ENCODE measurements at regions not wholly inside any gene's neighbourhood (a gene's known extent, or its start where the extent isn't known, plus 50 kb on each side); places are given as distances from the start of the nearest gene placed in this dataset.

DNA sequence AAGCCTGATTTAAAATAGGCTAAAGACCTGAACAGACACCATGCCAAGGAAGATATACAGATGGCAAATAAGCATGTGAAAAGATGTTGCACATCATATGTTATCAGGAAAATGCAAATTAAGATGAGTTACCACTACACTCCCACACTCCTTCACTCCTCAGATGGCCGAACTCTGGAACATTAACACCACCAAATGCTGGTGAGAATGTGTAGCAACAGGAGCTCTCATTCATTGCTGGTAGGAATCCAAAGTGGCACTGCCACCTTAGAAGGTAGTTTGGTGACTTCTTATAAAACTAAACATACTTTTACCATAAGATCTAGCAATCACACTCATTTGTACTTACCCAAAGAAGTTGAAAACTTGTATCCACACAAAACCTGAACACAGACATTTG, 2047.3 kb downstream of the LRRC4C start:
- CTCF ChIA-PET = no interaction called here
- no peaks in the 10 kb centered on the region for H3K4me1 ChIP-seq (ENCODE audit: control insufficient read depth in 1 of 2, insufficient read depth in 2 of 2, low read length in 2 of 2)
- no peaks in the 10 kb centered on the region for H4K20me1 ChIP-seq (ENCODE audit: insufficient read depth)
- RAD21 ChIA-PET (ENCODE audit: low non-redundant PET in 1 of 2, low total read pairs in 2 of 2, uncharacterized antibody in 2 of 2, unreplicated experiment in 2 of 2) = no interaction called here
- POLR2A ChIA-PET = no interaction called here
- no peak overlapping the region for H3K9ac ChIP-seq (ENCODE audit: low read length)
- no peak overlapping the region for H3K4me2 ChIP-seq (ENCODE audit: low read length)
- intact Hi-C loops (cut with micrococcal nuclease) = no loop called here
- H3K27ac ChIP-seq (ENCODE audit: low read depth, low read length) = no peak overlapping the region
- no peaks in the 10 kb centered on the region for H3K27me3 ChIP-seq (ENCODE audit: insufficient read depth, low read length)
- peaks cover 4 to 14% of the 10 kb centered on the region in 2 experiments; a peak in 3 of 4 replicates for H3K9me3 ChIP-seq (ENCODE audit: control insufficient read depth in 1 of 2, insufficient read depth in 1 of 2, low read depth in 1 of 2, low read length in 2 of 2)
- DNase-seq (ENCODE audit: low read depth, low spot score) = no peak
- no TSS peak for BruUV-seq (replicated peaks)
- no peaks in the 10 kb centered on the region for H3K36me3 ChIP-seq (ENCODE audit: control insufficient read depth in 1 of 2, insufficient read depth in 2 of 2, low read length in 2 of 2)
- no peaks in the 10 kb centered on the region for H3K79me2 ChIP-seq (ENCODE audit: insufficient read depth, low read length)
- no peak for ATAC-seq
- no peak overlapping the region for H3K4me3 ChIP-seq (replicated peaks in 1 of 2; ENCODE audit: low read depth in 1 of 2, low read length in 2 of 2)
- no peak for TF ChIP-seq SIN3A (IDR thresholded peaks at IDR 0.05; ENCODE audit: low read depth)
- no peak for TF ChIP-seq POLR2AphosphoS5 (IDR thresholded peaks at IDR 0.05; ENCODE audit: low read depth, low read length)
- TF ChIP-seq, protein P1, sequence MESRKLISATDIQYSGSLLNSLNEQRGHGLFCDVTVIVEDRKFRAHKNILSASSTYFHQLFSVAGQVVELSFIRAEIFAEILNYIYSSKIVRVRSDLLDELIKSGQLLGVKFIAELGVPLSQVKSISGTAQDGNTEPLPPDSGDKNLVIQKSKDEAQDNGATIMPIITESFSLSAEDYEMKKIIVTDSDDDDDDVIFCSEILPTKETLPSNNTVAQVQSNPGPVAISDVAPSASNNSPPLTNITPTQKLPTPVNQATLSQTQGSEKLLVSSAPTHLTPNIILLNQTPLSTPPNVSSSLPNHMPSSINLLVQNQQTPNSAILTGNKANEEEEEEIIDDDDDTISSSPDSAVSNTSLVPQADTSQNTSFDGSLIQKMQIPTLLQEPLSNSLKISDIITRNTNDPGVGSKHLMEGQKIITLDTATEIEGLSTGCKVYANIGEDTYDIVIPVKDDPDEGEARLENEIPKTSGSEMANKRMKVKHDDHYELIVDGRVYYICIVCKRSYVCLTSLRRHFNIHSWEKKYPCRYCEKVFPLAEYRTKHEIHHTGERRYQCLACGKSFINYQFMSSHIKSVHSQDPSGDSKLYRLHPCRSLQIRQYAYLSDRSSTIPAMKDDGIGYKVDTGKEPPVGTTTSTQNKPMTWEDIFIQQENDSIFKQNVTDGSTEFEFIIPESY (IDR thresholded peaks at IDR 0.05; ENCODE audit: extremely low read depth, insufficient replicate concordance, low read length) = no peak
- no peak for TF ChIP-seq SRF (IDR thresholded peaks at IDR 0.05; ENCODE audit: low read depth)
- TF ChIP-seq RAD21 (IDR thresholded peaks at IDR 0.05; ENCODE audit: low read depth) = no peak
- TF ChIP-seq ZFX (IDR thresholded peaks at IDR 0.05) = no peak
- H2AFZ ChIP-seq (ENCODE audit: low read depth, low read length, poor library complexity, severe bottlenecking) = no peak overlapping the region
- H3K9me2 ChIP-seq (ENCODE audit: insufficient read depth) = no peaks in the 10 kb centered on the region

DNA sequence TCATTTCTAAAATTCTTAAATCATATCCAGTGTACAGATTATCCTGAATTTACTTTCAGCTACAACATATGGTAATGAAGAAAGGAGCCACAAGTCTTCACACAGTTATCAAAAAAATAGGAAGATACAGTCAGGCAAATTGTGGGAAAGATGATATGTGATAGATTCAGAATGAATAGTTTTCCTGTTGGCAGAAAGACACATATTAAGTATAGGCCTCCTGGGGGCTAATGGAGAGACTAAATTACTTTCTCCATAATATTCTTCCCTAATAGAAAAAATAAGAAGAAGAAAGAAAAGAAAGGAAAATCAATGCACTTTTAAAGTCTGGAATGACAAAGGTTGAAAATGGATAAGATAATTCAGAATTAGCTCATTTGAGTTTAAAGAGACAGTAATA, 2073.5 kb downstream of the LRRC4C start:
- BruUV-seq (replicated peaks) = no TSS peak
- RAD21 ChIA-PET (ENCODE audit: low non-redundant PET in 1 of 2, low total read pairs in 2 of 2, uncharacterized antibody in 2 of 2, unreplicated experiment in 2 of 2) = no interaction called here
- POLR2A ChIA-PET = no interaction called here
- TF ChIP-seq ELF1 (IDR thresholded peaks at IDR 0.05; ENCODE audit: borderline replicate concordance, low read depth) (no peak), SP1 (IDR thresholded peaks at IDR 0.05; ENCODE audit: low read depth) (no peak), POLR2A (IDR thresholded peaks at IDR 0.05; ENCODE audit: borderline replicate concordance, extremely low read depth, insufficient read depth, insufficient read length) (no peak), SIN3A (IDR thresholded peaks at IDR 0.05; ENCODE audit: low read depth) (no peak), RAD21 (IDR thresholded peaks at IDR 0.05; ENCODE audit: low read depth) (no peak), JUND (IDR thresholded peaks at IDR 0.05) (no peak), TCF7L2 (IDR thresholded peaks at IDR 0.05; ENCODE audit: borderline replicate concordance, extremely low read depth, insufficient read depth, insufficient read length) (no peak), CEBPB (IDR thresholded peaks at IDR 0.05; ENCODE audit: low read depth) (no peak), SRF (IDR thresholded peaks at IDR 0.05; ENCODE audit: low read depth) (no peak)
- TF ChIP-seq, protein P2, sequence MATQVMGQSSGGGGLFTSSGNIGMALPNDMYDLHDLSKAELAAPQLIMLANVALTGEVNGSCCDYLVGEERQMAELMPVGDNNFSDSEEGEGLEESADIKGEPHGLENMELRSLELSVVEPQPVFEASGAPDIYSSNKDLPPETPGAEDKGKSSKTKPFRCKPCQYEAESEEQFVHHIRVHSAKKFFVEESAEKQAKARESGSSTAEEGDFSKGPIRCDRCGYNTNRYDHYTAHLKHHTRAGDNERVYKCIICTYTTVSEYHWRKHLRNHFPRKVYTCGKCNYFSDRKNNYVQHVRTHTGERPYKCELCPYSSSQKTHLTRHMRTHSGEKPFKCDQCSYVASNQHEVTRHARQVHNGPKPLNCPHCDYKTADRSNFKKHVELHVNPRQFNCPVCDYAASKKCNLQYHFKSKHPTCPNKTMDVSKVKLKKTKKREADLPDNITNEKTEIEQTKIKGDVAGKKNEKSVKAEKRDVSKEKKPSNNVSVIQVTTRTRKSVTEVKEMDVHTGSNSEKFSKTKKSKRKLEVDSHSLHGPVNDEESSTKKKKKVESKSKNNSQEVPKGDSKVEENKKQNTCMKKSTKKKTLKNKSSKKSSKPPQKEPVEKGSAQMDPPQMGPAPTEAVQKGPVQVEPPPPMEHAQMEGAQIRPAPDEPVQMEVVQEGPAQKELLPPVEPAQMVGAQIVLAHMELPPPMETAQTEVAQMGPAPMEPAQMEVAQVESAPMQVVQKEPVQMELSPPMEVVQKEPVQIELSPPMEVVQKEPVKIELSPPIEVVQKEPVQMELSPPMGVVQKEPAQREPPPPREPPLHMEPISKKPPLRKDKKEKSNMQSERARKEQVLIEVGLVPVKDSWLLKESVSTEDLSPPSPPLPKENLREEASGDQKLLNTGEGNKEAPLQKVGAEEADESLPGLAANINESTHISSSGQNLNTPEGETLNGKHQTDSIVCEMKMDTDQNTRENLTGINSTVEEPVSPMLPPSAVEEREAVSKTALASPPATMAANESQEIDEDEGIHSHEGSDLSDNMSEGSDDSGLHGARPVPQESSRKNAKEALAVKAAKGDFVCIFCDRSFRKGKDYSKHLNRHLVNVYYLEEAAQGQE (IDR thresholded peaks at IDR 0.05; ENCODE audit: low read depth) = no peak
- TF ChIP-seq, protein P1 (IDR thresholded peaks at IDR 0.05; ENCODE audit: extremely low read depth, insufficient replicate concordance, low read length) = no peak
- TF ChIP-seq, protein P3, sequence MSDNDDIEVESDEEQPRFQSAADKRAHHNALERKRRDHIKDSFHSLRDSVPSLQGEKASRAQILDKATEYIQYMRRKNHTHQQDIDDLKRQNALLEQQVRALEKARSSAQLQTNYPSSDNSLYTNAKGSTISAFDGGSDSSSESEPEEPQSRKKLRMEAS (IDR thresholded peaks at IDR 0.05) = no peak

More for the DNA sequence above, 2073.5 kb downstream of the LRRC4C start:
- Histone ChIP-seq H3K9me2 (ENCODE audit: insufficient read depth) (no peaks in the 10 kb centered on the region), H3K27me3 (ENCODE audit: insufficient read depth, low read length) (no peaks in the 10 kb centered on the region), H3K4me2 (ENCODE audit: low read length) (no peak overlapping the region), H3K4me1 (ENCODE audit: control insufficient read depth in 1 of 2, insufficient read depth in 2 of 2, low read length in 2 of 2) (no peaks in the 10 kb centered on the region), H2AFZ (ENCODE audit: low read depth, low read length, poor library complexity, severe bottlenecking) (no peak overlapping the region), H3K9me3 (ENCODE audit: control insufficient read depth in 1 of 2, insufficient read depth in 1 of 2, low read depth in 1 of 2, low read length in 2 of 2) (peaks cover 0 to 14% of the 10 kb centered on the region in 2 experiments; a peak in 2 of 4 replicates), H3K36me3 (ENCODE audit: control insufficient read depth in 1 of 2, insufficient read depth in 2 of 2, low read length in 2 of 2) (no peaks in the 10 kb centered on the region), H3K27ac (ENCODE audit: low read depth, low read length) (no peak overlapping the region), H4K20me1 (ENCODE audit: insufficient read depth) (no peaks in the 10 kb centered on the region), H3K4me3 (replicated peaks in 1 of 2; ENCODE audit: low read depth in 1 of 2, low read length in 2 of 2) (no peak overlapping the region), H3K79me2 (ENCODE audit: insufficient read depth, low read length) (no peaks in the 10 kb centered on the region), H3K9ac (ENCODE audit: low read length) (no peak overlapping the region)
- intact Hi-C loops (cut with micrococcal nuclease) = no loop called here
- ATAC-seq (no peak), DNase-seq (ENCODE audit: low read depth, low spot score) (no peak)
- CTCF ChIA-PET = no interaction called here
